GM19035 (cell line): ENCODE measurements at regions not wholly inside any gene's neighbourhood (a gene's known extent, or its start where the extent isn't known, plus 50 kb on each side); places are given as distances from the start of the nearest gene placed in this dataset.

ENCODE experiments used
- ATAC-seq: cut with Tn5 transposase; IDR thresholded peaks from one replicate; pipeline ENCODE4 v1.9.1; 2021; ENCODE audit not compliant: unreplicated experiment

DNA sequence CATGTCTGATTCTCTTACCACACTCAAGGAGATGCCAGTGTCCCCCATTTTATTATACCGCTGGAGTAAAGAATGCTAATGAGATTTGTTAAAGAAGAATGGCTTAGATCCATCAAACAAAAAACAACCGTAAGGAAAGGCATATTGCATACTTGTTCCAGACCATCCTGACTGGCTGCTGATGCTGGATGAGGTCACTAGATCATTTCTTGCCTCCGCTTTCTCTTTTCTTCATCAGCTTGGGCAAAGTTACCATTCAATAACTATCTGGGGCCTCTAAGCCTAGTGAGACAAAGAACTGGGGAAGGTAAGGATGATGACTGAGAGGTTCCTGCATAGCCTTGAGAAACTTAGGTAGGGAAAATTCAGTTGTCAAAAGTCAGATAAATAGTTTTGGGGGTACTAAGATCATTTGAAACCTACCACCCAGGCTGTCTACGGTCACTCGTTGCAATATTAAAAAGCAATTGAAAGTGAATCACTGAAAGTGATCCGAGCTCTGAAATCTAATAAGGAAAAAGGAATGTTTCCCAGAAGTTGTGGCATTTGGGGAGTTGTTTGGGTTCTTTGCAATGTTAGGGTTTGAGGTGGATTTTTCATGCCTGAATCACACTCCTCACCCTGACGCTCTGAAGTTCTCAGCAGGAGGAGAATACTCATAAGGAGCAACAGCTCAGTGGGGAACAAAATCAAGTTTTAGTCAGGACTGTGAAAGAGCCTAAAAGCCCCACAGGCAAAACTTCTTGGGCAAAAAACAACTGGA is 176.8 kb downstream of the HHIPL2 start:
- no peak for ATAC-seq

DNA sequence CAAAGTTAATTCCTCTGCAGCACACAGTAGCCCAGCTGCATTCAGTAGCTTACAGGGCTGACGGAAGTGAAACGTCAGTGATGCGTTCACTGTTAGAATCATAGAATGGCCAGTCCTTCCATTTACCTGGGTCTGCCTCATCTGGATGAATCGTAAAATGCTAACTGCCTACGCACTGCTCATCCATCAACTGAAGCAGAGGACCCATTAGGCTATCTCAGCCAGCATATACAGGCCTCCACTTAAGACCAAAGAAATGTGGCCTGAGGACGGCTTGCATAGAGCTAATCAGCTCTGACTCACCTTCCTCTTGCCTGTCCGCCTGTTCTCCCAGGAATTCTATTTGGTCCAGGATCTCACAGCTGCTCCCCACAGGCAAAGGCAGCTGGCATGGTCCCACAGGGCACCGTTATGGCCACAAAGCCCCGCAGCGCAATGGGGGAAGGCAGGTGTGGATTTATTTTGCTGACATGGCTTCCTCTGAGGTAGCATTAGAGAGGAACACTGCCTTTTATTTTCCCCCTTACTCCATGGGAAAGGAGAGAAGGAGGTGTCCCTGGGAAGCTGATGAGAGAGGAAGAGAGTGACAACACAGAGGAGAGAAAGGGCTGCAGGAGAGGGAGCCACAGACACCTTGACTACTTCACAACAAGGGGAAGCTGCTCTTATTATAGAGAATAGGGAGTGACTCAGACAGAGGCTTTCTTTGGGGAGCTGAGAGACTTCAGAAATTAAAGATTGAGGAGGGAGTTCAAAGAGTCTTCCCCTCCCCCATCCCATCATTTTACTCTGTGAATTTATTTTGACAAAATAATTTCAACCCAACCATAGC is 177.6 kb downstream of the HHIPL2 start:
- ATAC-seq: no peak

DNA sequence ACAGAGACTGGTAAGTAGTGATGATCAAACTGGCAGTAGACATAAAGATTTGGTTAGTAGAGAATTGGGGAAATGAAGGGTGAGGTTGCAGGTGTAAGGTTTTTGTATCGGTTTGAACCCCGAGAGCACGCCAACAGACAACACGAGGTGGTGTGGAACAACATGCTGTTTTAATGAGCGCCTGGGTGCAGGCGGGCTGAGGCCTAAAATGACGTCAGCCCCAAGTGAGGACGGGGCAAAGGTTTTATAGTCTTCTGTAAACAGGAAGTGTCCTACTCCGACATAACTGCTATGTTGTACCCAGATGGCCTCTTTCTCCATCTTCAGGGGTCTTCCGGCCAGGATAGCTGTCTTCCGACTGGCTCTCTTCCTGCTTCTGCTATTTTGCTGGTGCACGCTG is 178.8 kb downstream of the HHIPL2 start:
- ATAC-seq: no peak

DNA sequence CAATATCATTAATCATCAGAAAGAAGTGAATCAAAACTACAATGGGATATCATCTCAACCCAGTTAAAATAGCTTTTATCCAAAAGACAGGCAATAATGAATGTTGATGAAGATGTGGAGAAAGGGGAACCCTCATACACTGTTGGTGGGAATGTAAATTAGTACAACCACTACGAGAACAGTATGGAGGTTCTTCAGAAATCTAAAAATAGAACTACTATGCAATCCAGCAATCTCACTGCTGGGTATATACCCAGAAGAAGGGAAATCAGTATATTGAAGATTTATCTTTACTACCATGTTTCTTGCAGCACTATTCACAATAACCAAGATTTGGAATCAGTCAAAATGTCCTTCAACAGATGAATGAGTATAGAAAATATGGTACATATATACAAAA is 189.8 kb downstream of the HHIPL2 start:
- ATAC-seq: no peak

- no peak for ATAC-seq
These were observed 190.7 kb downstream of the HHIPL2 start for GRCh38 chr1:222357252-222357651.

- no peak for ATAC-seq
These were observed 200.3 kb downstream of the HHIPL2 start for GRCh38 chr1:222347627-222348026.

DNA sequence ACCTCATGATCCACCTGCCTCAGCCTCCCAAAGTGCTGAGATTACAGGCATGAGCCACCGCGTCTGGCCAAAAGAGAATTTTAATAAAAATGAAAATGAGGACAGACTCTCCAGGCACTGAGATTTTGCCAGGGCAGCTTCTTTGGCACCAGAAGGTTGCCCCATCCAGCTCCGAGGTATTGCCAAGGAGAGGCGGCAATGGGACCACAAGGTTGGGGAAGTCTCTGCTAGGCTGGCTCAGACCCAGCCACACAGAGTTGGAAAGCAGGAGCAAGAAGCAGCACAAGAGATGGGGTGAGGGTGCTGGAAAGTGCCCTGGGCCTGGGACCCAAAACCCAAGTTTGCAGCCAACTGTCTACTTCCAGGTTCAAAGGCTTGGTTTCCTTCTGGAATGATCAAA is 200.9 kb downstream of the HHIPL2 start:
- no peak for ATAC-seq

GRCh38 chr1:222339376-222339947 is 208.4 kb downstream of the HHIPL2 start:
- ATAC-seq: no peak

DNA sequence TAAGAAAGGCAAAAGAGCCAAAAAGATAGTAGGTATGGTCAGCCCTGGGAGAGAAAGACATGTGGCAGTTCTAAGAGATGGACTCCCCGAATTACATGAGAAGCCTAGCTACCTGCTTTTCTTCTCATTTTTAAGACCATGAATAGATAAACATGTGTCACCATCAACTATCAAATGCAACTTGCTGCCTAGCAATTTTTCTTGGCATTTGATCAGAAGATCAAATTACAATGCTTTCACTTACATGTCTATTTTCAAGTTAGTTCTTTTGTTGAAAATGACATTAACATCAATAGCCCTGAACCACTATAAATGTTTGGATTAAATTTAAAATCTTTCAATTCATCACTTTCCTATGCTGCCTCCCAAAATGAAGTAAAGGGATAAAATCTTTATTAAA is 212.3 kb downstream of the HHIPL2 start:
- ATAC-seq: no peak

DNA sequence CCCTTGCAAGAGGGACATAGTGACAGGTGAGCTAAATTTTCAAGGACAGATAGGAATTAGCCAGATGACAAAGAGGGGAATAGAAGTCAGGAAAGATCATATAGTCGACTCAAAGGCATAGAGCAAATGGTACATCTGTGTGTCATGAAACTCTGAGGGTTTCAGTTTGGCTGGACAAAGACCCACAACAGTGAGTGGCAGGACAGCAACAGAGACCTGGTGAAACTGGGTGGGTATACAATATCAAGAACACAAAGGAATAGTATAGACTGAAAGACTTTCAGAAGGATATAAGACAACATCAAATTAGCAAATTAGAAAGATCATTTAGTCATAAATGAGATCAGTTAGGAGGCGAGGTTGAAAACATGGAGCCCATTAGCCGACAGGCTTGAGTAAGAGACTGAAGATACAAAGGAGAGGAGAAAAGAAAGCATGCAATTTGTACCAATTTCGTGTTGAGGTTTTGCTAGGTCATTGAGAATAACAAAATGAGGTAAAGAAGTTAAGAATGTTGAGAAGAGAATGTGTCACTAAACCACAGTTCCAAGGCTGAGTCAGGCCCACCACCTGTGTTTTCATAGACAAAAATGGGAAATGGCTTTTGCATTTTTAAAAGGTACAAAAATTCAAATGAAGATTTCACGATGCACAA is 213.8 kb downstream of the HHIPL2 start:
- ATAC-seq: no peak

DNA sequence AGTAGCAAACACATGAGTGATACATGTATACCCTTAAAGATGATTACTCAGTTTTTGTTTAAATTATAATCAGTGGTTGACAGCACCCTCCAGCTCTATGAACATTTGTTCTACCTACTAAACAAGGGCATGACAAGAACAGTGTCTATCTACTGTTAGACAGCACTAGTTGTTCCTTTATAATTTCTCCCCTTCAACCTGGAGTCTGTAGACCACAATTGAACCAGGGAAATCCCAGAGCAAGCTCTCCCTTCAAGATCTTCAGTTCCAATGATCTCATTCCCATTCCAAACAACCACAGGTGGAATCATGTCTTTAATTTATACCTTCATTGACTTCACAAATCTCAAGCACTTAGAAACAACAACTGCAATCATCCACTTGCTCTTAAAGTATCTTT is 216.1 kb downstream of the HHIPL2 start:
- no peak for ATAC-seq

DNA sequence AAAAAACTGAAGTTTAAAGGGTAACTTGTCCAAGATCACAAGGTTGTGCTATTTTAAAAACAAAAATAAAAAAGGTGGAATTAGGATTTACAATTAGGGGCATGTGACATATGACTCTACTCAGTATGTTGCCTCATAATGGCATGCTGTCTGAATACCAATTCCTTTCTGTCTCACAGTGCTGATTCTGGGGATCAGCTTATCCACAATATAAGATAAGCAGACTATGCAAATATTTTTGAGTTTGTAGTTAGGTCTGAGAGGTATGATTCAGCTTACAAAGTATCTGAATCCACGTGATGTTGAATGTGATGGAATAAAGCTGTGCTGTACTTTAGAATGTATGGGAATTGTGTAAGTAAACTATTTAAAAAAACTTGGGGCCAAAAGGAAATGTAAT is 216.6 kb downstream of the HHIPL2 start:
- no peak for ATAC-seq

- no peak for ATAC-seq
These were observed 218.3 kb downstream of the HHIPL2 start for GRCh38 chr1:222329493-222330045.

DNA sequence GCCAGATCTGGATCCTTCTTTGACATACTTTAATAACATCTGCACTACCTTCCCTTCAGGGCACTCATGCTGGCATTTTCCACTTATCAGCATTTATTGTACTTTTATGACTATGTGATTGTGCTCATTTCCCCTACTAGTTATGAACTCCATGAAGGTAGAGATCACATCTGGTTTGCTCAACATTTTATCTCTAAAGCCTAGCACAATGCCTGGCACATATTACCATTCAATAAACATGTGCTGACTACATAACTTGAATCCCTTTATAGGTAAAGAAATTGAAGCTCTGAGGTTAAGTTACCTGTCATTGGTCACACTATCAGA is 221.2 kb downstream of the HHIPL2 start:
- no peak for ATAC-seq

- no peak for ATAC-seq
These were observed 221.7 kb downstream of the HHIPL2 start for GRCh38 chr1:222326006-222326709.

GRCh38 chr1:222325506-222325905 is 222.4 kb downstream of the HHIPL2 start:
- ATAC-seq: no peak

GRCh38 chr1:222314839-222315238 is 233.1 kb downstream of the HHIPL2 start:
- no peak for ATAC-seq

- no peak for ATAC-seq
These were observed 237.1 kb downstream of the HHIPL2 start for GRCh38 chr1:222310836-222311235.

GRCh38 chr1:222307621-222308020 is 240.3 kb downstream of the HHIPL2 start:
- ATAC-seq: no peak

GRCh38 chr1:222306512-222306911 is 241.4 kb downstream of the HHIPL2 start:
- ATAC-seq: no peak

GRCh38 chr1:222306011-222306410 is 241.9 kb downstream of the HHIPL2 start:
- no peak for ATAC-seq
